ENCODE measurements at regions not wholly inside any gene's neighbourhood (a gene's known extent, or its start where the extent isn't known, plus 50 kb on each side); places are given as distances from the start of the nearest gene placed in this dataset.
"Not testable (repeated sequence)": the region's sequence is repeated elsewhere in the genome, so short reads cannot be mapped to it uniquely, and the experiment has no call there.

- H3K36me3 ChIP-seq (ENCODE audit: control insufficient read depth in 2 of 3, insufficient read depth in 3 of 3, low read length in 3 of 3); DNase-seq; H3K27ac Mint-ChIP-seq; H3K27me3 Mint-ChIP-seq; POLR2A ChIA-PET; H3K4me3 ChIP-seq (ENCODE audit: low read length); intact Hi-C loops (cut with micrococcal nuclease); H3K4me1 ChIP-seq (ENCODE audit: control insufficient read depth in 2 of 2, insufficient read depth in 2 of 2, low read length in 2 of 2); H3K27me3 ChIP-seq (ENCODE audit: control insufficient read depth in 2 of 2, insufficient read depth in 2 of 2, low read length in 2 of 2); H3K4me3 Mint-ChIP-seq; H3K36me3 Mint-ChIP-seq; H3K4me1 Mint-ChIP-seq; ATAC-seq; CTCF ChIA-PET; H3K27ac ChIP-seq (ENCODE audit: low read depth, low read length); H3K9me3 ChIP-seq (ENCODE audit: control insufficient read depth in 2 of 3, low read length in 3 of 3): not testable (repeated sequence)
- peaks cover 0 to 14% (median 6%) of the 10 kb centered on the region in 11 donors for H3K9me3 Mint-ChIP-seq
Measured at GRCh38 chr2:208773074-208773473, 366.5 kb downstream of the PTH2R start.

GRCh38 chr2:208781166-208781565 lies 374.6 kb downstream of the PTH2R start:
- no peaks in the 10 kb centered on the region for H3K27me3 ChIP-seq (ENCODE audit: control insufficient read depth in 2 of 2, insufficient read depth in 2 of 2, low read length in 2 of 2)
- H3K4me1 Mint-ChIP-seq: no peaks in the 10 kb centered on the region
- H3K4me3 Mint-ChIP-seq: no peak overlapping the region
- H3K4me1 ChIP-seq (ENCODE audit: control insufficient read depth in 2 of 2, insufficient read depth in 2 of 2, low read length in 2 of 2): no peaks in the 10 kb centered on the region
- H3K9me3 ChIP-seq (ENCODE audit: control insufficient read depth in 2 of 3, low read length in 3 of 3): no peaks in the 10 kb centered on the region
- no peak overlapping the region for H3K27ac Mint-ChIP-seq
- no peaks in the 10 kb centered on the region for H3K36me3 ChIP-seq (ENCODE audit: control insufficient read depth in 2 of 3, insufficient read depth in 3 of 3, low read length in 3 of 3)
- H3K36me3 Mint-ChIP-seq: no peaks in the 10 kb centered on the region
- intact Hi-C loops (cut with micrococcal nuclease): no loop called here
- no peak overlapping the region for H3K4me3 ChIP-seq (ENCODE audit: low read length)
- no peak for ATAC-seq
- H3K9me3 Mint-ChIP-seq: peaks cover 0 to 18% (median 4%) of the 10 kb centered on the region in 11 donors
- no peaks in the 10 kb centered on the region for H3K27me3 Mint-ChIP-seq
- POLR2A ChIA-PET: no interaction called here
- CTCF ChIA-PET: no interaction called here
- H3K27ac ChIP-seq (ENCODE audit: low read depth, low read length): no peak overlapping the region
- no peak for DNase-seq

- H3K9me3 Mint-ChIP-seq: peaks cover 0 to 13% (median 2%) of the 10 kb centered on the region in 11 donors
- Histone ChIP-seq H3K4me1 (ENCODE audit: control insufficient read depth in 2 of 2, insufficient read depth in 2 of 2, low read length in 2 of 2) (no peaks in the 10 kb centered on the region), H3K27ac (ENCODE audit: low read depth, low read length) (no peak overlapping the region), H3K4me3 (ENCODE audit: low read length) (no peak overlapping the region), H3K9me3 (ENCODE audit: control insufficient read depth in 2 of 3, low read length in 3 of 3) (no peaks in the 10 kb centered on the region), H3K27me3 (ENCODE audit: control insufficient read depth in 2 of 2, insufficient read depth in 2 of 2, low read length in 2 of 2) (no peaks in the 10 kb centered on the region), H3K36me3 (ENCODE audit: control insufficient read depth in 2 of 3, insufficient read depth in 3 of 3, low read length in 3 of 3) (no peaks in the 10 kb centered on the region)
- intact Hi-C loops (cut with micrococcal nuclease): no loop called here
- DNase-seq: no peak
- POLR2A ChIA-PET: no interaction called here
- CTCF ChIA-PET: no interaction called here
- H3K27ac Mint-ChIP-seq: no peak overlapping the region
- no peak overlapping the region for H3K4me3 Mint-ChIP-seq
- H3K27me3 Mint-ChIP-seq: no peaks in the 10 kb centered on the region
- ATAC-seq: no peak
- H3K36me3 Mint-ChIP-seq: no peaks in the 10 kb centered on the region
- no peaks in the 10 kb centered on the region for H3K4me1 Mint-ChIP-seq
Measured at GRCh38 chr2:208782097-208782496, 375.5 kb downstream of the PTH2R start.

- Histone ChIP-seq H3K27me3 (ENCODE audit: control insufficient read depth in 2 of 2, insufficient read depth in 2 of 2, low read length in 2 of 2) (no peaks in the 10 kb centered on the region), H3K9me3 (ENCODE audit: control insufficient read depth in 2 of 3, low read length in 3 of 3) (no peaks in the 10 kb centered on the region), H3K27ac (ENCODE audit: low read depth, low read length) (no peak overlapping the region), H3K36me3 (ENCODE audit: control insufficient read depth in 2 of 3, insufficient read depth in 3 of 3, low read length in 3 of 3) (no peaks in the 10 kb centered on the region), H3K4me3 (ENCODE audit: low read length) (no peak overlapping the region), H3K4me1 (ENCODE audit: control insufficient read depth in 2 of 2, insufficient read depth in 2 of 2, low read length in 2 of 2) (no peaks in the 10 kb centered on the region)
- Mint-ChIP-seq H3K4me1 (no peaks in the 10 kb centered on the region), H3K9me3 (peaks cover 0 to 10% (median 2%) of the 10 kb centered on the region in 11 donors), H3K4me3 (no peak overlapping the region), H3K27me3 (no peaks in the 10 kb centered on the region), H3K27ac (no peak overlapping the region), H3K36me3 (no peaks in the 10 kb centered on the region)
- ChIA-PET CTCF (no interaction called here), POLR2A (no interaction called here)
- DNase-seq (no peak), ATAC-seq (no peak)
- intact Hi-C loops (cut with micrococcal nuclease): no loop called here
Measured at GRCh38 chr2:208783184-208783583, 376.6 kb downstream of the PTH2R start.

GRCh38 chr2:208784774-208785173 lies 378.2 kb downstream of the PTH2R start:
- H3K4me3 Mint-ChIP-seq; H3K36me3 ChIP-seq (ENCODE audit: control insufficient read depth in 2 of 3, insufficient read depth in 3 of 3, low read length in 3 of 3); intact Hi-C loops (cut with micrococcal nuclease); H3K27me3 Mint-ChIP-seq; ATAC-seq; H3K27ac Mint-ChIP-seq; POLR2A ChIA-PET; DNase-seq; H3K4me1 ChIP-seq (ENCODE audit: control insufficient read depth in 2 of 2, insufficient read depth in 2 of 2, low read length in 2 of 2); H3K27me3 ChIP-seq (ENCODE audit: control insufficient read depth in 2 of 2, insufficient read depth in 2 of 2, low read length in 2 of 2); H3K36me3 Mint-ChIP-seq; H3K4me1 Mint-ChIP-seq; H3K4me3 ChIP-seq (ENCODE audit: low read length); H3K9me3 ChIP-seq (ENCODE audit: control insufficient read depth in 2 of 3, low read length in 3 of 3); CTCF ChIA-PET; H3K27ac ChIP-seq (ENCODE audit: low read depth, low read length): not testable (repeated sequence)
- peaks cover 0 to 10% (median 3%) of the 10 kb centered on the region in 11 donors for H3K9me3 Mint-ChIP-seq

GRCh38 chr2:208791257-208791656 lies 384.7 kb downstream of the PTH2R start:
- no peak overlapping the region for H3K27ac Mint-ChIP-seq
- no peak overlapping the region for H3K4me3 Mint-ChIP-seq
- Histone ChIP-seq H3K36me3 (ENCODE audit: control insufficient read depth in 2 of 3, insufficient read depth in 3 of 3, low read length in 3 of 3) (no peaks in the 10 kb centered on the region), H3K4me3 (ENCODE audit: low read length) (no peak overlapping the region), H3K27ac (ENCODE audit: low read depth, low read length) (no peak overlapping the region), H3K27me3 (ENCODE audit: control insufficient read depth in 2 of 2, insufficient read depth in 2 of 2, low read length in 2 of 2) (no peaks in the 10 kb centered on the region), H3K4me1 (ENCODE audit: control insufficient read depth in 2 of 2, insufficient read depth in 2 of 2, low read length in 2 of 2) (no peaks in the 10 kb centered on the region), H3K9me3 (ENCODE audit: control insufficient read depth in 2 of 3, low read length in 3 of 3) (no peaks in the 10 kb centered on the region)
- no peaks in the 10 kb centered on the region for H3K4me1 Mint-ChIP-seq
- peaks cover 0 to 8% (median 5%) of the 10 kb centered on the region in 11 donors for H3K9me3 Mint-ChIP-seq
- DNase-seq (no peak), ATAC-seq (no peak)
- no peaks in the 10 kb centered on the region for H3K36me3 Mint-ChIP-seq
- POLR2A ChIA-PET: no interaction called here
- intact Hi-C loops (cut with micrococcal nuclease): no loop called here
- CTCF ChIA-PET: no interaction called here
- H3K27me3 Mint-ChIP-seq: no peaks in the 10 kb centered on the region

GRCh38 chr2:208792766-208793165 lies 386.2 kb downstream of the PTH2R start:
- intact Hi-C loops (cut with micrococcal nuclease): no loop called here
- ChIA-PET CTCF (no interaction called here), POLR2A (no interaction called here)
- Histone ChIP-seq H3K36me3 (ENCODE audit: control insufficient read depth in 2 of 3, insufficient read depth in 3 of 3, low read length in 3 of 3) (no peaks in the 10 kb centered on the region), H3K9me3 (ENCODE audit: control insufficient read depth in 2 of 3, low read length in 3 of 3) (no peaks in the 10 kb centered on the region), H3K27ac (ENCODE audit: low read depth, low read length) (no peak overlapping the region), H3K27me3 (ENCODE audit: control insufficient read depth in 2 of 2, insufficient read depth in 2 of 2, low read length in 2 of 2) (no peaks in the 10 kb centered on the region), H3K4me3 (ENCODE audit: low read length) (no peak overlapping the region), H3K4me1 (ENCODE audit: control insufficient read depth in 2 of 2, insufficient read depth in 2 of 2, low read length in 2 of 2) (no peaks in the 10 kb centered on the region)
- Mint-ChIP-seq H3K27me3 (no peaks in the 10 kb centered on the region), H3K27ac (no peak overlapping the region), H3K9me3 (peaks cover 0 to 6% (median 0%) of the 10 kb centered on the region in 11 donors), H3K4me3 (no peak overlapping the region), H3K36me3 (no peaks in the 10 kb centered on the region), H3K4me1 (no peaks in the 10 kb centered on the region)
- DNase-seq (no peak), ATAC-seq (no peak)

Data from naive thymus-derived CD4-positive, alpha-beta T cell (primary cell).